Medulla oblongata (tissue), 1 donor: ENCODE measurements at regions not wholly inside any gene's neighbourhood (a gene's known extent, or its start where the extent isn't known, plus 50 kb on each side); places are given as distances from the start of the nearest gene placed in this dataset.
A peak's percentile ranks its signal among the peaks of the same experiment; 100 is the strongest.
"Not testable (repeated sequence)": the region's sequence is repeated elsewhere in the genome, so short reads cannot be mapped to it uniquely, and the experiment has no call there.

Source experiments
- DNase-seq: peaks from one replicate; pipeline ENCODE4 v3.0.0-alpha.2; 2015; ENCODE audit errors: extremely low spot score

DNA sequence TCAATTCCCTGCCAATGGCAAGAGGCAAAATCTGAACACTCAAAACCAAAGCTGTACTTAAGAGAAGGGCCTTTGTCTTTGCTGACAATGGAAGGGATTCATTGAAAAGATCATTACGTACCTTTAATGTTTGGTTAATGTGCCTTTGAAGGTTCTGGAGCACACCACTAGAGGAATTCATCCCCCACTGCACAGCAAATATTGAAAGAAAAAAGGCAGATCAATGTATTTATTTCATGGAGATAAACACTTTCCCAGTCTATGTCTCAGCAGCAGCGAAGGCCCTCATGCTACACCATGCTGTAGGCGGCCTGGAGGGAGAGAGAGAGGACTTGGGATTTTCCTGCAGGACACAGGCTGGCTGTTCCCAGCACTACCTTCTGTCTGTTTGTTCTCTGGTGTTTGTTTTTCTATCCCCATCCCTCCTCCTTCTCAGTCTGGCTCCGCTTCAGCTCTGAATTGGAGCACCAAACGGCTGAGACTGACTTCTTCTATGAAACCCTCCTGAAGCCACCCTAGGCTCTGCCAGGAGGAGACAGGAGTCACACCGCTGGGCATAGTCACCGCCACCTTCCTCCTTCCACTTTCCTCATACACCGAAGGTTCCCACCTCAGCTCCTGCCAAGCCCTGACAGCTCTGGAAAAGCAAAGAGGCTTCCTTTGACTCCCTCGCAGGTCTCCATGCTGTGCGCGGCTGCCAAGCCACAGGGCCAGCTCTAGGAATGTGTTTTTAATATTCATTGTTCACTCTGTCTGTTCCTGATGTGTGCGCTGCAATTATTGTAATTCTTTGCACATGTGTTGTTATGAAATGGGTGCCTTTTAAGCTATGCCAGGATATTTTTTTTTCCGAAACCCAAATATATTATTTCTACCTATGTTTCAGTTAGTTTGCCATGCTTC is 301.5 kb downstream of the FZD1 start:
- DNase-seq = peak; percentile 56

DNA sequence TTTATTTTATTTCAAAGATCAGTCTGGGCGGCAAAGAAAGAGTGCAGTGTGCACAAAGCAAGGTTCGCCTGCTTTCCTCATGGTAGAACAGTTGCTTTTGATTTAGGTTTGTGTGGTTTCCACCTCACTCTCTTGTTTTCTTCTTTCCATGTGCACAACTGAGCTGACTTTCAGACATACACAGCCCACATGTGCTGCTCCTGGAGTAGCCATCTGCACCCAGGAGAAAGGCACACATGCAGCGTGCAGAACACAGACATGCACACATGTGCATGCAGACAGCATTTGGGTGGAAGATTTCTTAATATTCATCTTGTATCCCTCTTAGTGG is 302.1 kb downstream of the FZD1 start:
- DNase-seq = no peak

DNA sequence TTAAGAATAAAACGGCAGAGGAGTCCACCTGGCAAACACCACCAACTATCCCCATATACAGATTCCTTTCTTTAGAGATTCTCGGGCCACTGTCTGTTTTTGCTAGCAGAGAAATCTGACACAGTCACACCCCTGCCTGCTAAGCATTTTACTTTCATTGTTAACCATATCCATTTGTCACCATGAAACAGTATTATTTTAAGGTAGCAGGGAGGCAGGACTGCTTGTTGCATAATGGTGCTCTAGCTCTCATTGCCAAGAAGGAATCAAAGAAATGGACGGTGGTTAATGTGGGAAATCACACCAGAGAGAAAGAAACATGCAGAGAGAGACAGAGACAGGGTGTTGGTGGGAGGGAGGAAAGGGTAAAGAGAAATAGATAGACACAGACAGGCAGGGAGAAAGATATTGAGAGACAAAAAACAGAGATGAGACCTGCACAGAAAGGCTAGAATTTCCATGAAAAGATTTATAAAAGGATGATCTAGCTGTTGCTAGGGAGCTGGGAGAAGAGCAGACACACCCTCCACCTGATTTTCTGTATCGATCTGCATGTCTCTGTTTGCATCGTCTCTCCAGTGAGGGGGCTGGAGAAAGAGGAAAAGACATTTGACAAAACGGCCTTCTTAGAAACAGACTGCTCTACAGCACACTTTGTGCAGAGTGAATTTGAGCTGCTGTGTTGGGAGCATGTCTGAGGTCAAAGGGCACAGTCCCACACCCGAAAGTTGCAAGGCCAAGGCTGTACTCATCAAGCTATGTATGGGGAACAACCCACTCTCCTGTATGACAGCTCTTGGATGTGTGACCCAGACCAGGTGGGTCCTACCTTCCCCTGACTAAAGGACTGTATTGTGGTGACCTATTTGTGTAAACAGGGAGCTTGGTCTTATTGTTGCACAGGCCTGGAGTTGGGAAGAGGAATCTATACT is 303.1 kb downstream of the FZD1 start:
- no peak for DNase-seq

GRCh38 chr7:91568138-91568537 is 303.9 kb downstream of the FZD1 start:
- DNase-seq = no peak

DNA sequence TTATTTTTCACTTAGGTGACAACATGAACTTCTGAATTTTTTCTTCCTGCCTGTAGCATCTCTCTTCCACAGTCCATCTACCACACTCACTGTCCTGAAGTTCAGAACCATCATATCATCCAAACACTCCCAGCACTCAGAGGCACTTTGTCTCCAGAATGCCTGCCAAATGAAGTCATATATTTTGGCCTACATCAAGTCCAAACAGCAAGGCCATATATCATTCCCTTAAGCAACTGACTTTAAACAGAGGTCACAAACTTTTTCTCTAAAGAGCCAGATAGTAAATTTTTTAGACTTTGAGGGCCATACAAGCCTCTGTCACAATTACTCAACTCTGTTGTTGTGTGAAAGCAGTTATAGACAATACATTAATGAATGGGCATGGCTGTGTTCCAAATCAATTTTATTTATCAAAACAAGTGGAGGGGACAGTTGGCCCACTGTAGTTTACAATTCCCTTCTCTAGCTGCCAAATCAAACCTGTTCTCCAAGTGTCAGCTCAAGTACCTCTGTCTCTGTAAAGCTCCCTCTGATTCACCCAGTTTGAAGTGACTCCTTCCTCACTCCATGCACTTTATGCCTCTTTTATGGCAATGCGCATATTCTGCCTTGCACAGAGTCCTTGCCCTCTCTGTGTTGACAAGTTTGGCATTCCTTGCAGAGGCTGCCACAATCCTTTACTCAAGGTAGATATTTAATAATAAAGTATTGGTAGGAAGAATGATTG is 305.7 kb downstream of the FZD1 start:
- DNase-seq = no peak

DNA sequence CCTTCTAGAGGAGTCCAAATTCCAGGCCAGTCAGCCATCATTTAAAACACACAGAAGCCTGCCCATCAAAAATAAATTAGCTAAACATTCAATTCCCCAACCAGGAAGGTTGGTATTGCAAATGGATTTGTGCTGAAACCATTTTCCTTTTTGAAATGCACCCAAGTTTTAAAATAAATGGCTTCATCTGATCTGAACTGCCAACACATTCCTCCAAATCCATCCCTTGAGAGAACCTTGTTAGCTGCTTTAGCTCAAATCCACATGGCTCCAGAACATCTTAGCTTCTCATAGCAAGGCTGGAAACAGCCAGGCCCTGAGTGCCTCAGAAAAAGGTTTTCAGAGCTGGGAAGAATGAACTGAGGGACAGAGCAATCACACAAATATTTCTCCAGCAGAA is 306.3 kb downstream of the FZD1 start:
- no peak for DNase-seq

DNA sequence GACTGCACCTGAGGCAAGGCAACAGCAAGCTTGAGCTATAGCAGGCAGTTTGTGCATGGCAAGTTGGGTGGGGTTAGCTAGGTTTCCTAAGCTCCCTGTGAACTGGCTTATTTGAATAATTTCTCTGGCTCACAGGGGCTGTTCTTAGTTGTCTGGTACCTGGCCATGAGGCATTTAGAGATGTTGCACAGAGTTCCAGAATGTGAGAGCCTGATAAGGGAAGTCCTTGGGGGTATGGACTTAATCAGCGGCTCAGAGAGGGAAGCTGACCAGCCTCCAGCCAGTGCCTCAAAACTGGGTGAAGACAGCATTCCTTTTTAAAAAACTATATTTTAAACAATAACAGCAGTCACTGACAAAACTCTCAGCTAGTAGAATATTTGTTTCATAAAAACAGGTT is 307.4 kb downstream of the FZD1 start:
- no peak for DNase-seq

GRCh38 chr7:91573405-91573804 is 307.1 kb downstream of the MTERF1 start:
- no peak for DNase-seq

DNA sequence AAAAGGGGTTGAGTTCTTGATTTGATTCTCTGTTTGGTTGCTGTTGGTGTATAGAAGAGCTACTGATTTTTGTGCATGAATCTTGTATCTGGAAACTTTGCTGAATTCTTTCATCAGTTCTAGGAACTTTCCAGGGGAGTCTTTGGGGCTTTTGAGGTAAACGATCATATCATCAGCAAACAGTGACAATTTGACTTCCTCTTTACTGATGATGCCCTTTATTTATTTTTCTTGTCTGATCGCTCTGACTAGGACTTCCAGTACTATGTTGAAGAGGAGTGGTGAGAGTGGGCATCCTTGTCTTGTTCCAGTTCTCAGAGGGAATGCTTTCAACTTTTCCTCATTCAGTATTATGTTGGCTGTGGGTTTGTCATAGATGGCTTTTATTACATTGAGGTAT is 304.0 kb downstream of the MTERF1 start:
- DNase-seq = not testable (repeated sequence)

DNA sequence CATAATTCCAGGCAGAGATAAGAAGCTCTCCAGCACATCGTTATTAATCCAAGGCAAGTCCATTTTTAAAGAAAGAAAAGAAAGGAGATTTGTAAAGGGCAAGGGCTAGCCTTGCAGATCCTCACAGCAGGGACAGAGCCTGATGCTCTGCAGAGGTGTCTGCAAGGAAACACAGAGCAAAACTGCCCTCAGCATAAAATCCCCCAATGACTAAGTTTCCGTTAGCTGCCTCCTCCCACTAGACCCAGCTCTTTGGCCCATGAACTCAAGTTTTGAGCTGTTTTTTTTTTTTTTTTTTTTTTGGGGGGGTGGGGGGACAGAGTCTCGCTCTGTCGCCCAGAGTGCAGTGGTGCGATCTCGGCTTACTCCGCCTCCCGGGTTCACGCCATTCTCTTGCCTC is 300.7 kb downstream of the MTERF1 start:
- DNase-seq = no peak

DNA sequence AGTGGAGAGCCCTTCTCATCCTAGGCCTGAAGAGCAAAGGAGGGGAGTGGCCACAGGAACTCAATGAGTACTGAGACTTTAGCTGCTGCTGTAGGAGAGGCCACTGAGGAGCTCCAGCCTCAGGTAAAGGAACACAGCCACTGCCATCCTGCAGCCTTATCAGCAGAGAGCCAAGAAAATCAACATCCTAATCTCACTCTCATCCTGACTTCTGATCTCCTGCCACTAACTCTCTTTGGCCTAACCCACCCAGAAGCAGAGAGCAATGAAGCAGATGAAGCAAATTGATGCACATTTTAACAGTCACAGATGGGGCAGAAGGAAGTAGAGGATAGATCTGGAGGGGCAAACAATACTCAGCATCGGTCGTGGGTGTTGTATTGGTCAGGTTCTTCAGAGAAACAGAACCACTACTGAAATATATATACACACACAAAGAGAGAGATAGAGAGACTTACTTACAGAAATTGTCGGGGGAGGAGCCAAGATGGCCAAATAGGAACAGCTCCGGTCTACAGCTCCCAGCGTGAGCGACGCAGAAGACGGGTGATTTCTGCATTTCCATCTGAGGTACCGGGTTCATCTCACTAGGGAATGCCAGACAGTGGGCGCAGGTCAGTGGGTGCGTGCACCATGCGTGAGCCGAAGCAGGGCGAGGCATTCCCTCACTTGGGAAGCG is 297.6 kb downstream of the MTERF1 start:
- DNase-seq = no peak

DNA sequence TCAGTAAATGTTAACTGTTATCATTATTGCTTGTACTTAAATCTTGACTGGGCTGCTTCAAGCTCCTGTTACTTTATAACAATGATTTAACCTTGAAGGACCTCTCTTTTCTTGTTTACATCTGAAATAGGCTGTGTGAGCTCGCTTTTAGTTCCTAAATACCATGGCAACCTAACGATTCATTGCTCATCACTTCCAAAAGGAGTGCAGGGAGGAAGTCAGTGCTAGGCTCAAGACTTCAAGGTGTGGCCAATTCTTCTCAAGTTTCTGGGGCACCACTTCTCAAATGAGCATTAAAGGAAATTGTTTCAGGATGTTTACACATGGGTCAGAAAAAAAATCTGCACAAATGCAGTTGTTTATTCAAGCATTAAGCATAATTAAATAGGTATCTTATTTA is 284.2 kb downstream of the MTERF1 start:
- no peak for DNase-seq

- no peak for DNase-seq
These were observed 281.7 kb downstream of the MTERF1 start for GRCh38 chr7:91598791-91599190.

DNA sequence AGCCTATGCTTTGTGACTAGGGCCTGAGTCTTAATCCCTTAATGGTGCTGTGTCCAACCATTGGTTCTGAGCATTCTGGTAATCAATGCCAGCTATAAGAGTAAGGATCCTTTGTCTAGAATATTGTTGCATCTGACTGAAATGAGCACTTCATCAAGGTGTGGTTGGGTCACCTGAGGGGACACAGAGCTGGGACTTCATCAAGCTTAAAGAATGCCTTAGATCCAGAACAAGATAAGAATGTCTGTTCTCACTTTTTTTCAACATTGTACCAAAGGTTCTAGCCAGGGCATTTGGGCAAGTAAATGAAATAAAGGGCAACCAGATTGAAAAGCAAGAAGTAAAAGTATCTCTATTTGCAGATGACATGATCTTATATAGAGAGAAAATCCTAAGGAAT is 280.4 kb downstream of the MTERF1 start:
- no peak for DNase-seq

- DNase-seq = no peak
These were observed 276.8 kb downstream of the MTERF1 start for GRCh38 chr7:91603707-91604106.

GRCh38 chr7:91608606-91609005 is 271.9 kb downstream of the MTERF1 start:
- no peak for DNase-seq

- no peak for DNase-seq
These were observed 271.0 kb downstream of the MTERF1 start for GRCh38 chr7:91609525-91609924.

GRCh38 chr7:91614431-91614830 is 266.1 kb downstream of the MTERF1 start:
- no peak for DNase-seq

GRCh38 chr7:91618776-91619765 is 261.4 kb downstream of the MTERF1 start:
- no peak for DNase-seq

DNA sequence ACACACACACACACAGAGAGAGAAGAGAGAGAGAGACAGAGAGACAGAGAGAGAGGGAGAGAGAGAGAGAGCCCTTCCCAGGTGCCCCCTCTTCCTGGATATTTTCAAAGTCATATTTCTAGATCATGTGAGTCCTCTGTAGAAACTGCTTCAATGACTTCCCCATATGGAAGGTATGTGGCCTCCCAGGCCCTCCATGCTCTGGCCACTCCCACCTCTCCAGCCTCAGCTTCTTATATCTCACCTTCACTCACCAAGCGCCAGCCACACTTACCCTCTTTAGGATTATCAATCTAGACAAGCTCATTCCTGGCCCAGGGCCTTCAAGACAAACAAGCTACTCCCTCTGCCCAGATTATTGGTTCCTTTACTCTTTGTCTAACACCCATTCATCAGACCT is 259.7 kb downstream of the MTERF1 start:
- DNase-seq = no peak
